ENCODE measurements at regions not wholly inside any gene's neighbourhood (a gene's known extent, or its start where the extent isn't known, plus 50 kb on each side); places are given as distances from the start of the nearest gene placed in this dataset.

- TF ChIP-seq CTCF (IDR thresholded peaks at IDR 0.05) (no peak), POLR2A (IDR thresholded peaks at IDR 0.05) (no peak), POLR2AphosphoS5 (IDR thresholded peaks at IDR 0.05) (no peak)
- Histone ChIP-seq H3K9me3 (no peaks in the 10 kb centered on the region), H3K4me1 (no peaks in the 10 kb centered on the region), H3K27ac (peak overlapping the region; percentile 23 to 40), H3K36me3 (no peaks in the 10 kb centered on the region), H3K27me3 (no peaks in the 10 kb centered on the region), H3K4me3 (no peak overlapping the region)
- no peak for DNase-seq (ENCODE audit: low spot score in 2 of 2)
- intact Hi-C loops (cut with DNase I; ENCODE audit: low total_unique reads): no loop called here
Observed at GRCh38 chr10:21097926-21098355, 200.8 kb upstream of the NEBL start.

- TF ChIP-seq POLR2AphosphoS5 (IDR thresholded peaks at IDR 0.05) (no peak), CTCF (IDR thresholded peaks at IDR 0.05) (no peak), POLR2A (IDR thresholded peaks at IDR 0.05) (no peak)
- H3K4me3 ChIP-seq: no peak overlapping the region
- no peak for DNase-seq (ENCODE audit: low spot score in 2 of 2)
- H3K9me3 ChIP-seq: no peaks in the 10 kb centered on the region
- intact Hi-C loops (cut with DNase I; ENCODE audit: low total_unique reads): no loop called here
- H3K4me1 ChIP-seq: no peaks in the 10 kb centered on the region
- H3K27ac ChIP-seq: no peak overlapping the region
- H3K36me3 ChIP-seq: no peaks in the 10 kb centered on the region
- H3K27me3 ChIP-seq: no peaks in the 10 kb centered on the region
Observed at GRCh38 chr10:21095494-21096055, 198.5 kb upstream of the NEBL start.

GRCh38 chr10:21095073-21095472 is 198.0 kb upstream of the NEBL start:
- no peaks in the 10 kb centered on the region for H3K27me3 ChIP-seq
- intact Hi-C loops (cut with DNase I; ENCODE audit: low total_unique reads): no loop called here
- no peak for DNase-seq (ENCODE audit: low spot score in 2 of 2)
- no peak overlapping the region for H3K27ac ChIP-seq
- no peaks in the 10 kb centered on the region for H3K4me1 ChIP-seq
- H3K4me3 ChIP-seq: no peak overlapping the region
- no peaks in the 10 kb centered on the region for H3K36me3 ChIP-seq
- H3K9me3 ChIP-seq: no peaks in the 10 kb centered on the region
- TF ChIP-seq POLR2A (IDR thresholded peaks at IDR 0.05) (no peak), CTCF (IDR thresholded peaks at IDR 0.05) (no peak), POLR2AphosphoS5 (IDR thresholded peaks at IDR 0.05) (no peak)

- no peaks in the 10 kb centered on the region for H3K27me3 ChIP-seq
- no peaks in the 10 kb centered on the region for H3K4me1 ChIP-seq
- TF ChIP-seq POLR2AphosphoS5 (IDR thresholded peaks at IDR 0.05): no peak
- TF ChIP-seq POLR2A (IDR thresholded peaks at IDR 0.05): no peak
- no peak for TF ChIP-seq CTCF (IDR thresholded peaks at IDR 0.05)
- no peaks in the 10 kb centered on the region for H3K9me3 ChIP-seq
- no peaks in the 10 kb centered on the region for H3K36me3 ChIP-seq
- H3K4me3 ChIP-seq: no peak overlapping the region
- no peak overlapping the region for H3K27ac ChIP-seq
- intact Hi-C loops (cut with DNase I; ENCODE audit: low total_unique reads): no loop called here
- no peak for DNase-seq (ENCODE audit: low spot score in 2 of 2)
Observed at GRCh38 chr10:21092683-21093524, 195.8 kb upstream of the NEBL start.

GRCh38 chr10:21090609-21091082 is 193.5 kb upstream of the NEBL start:
- H3K27ac ChIP-seq: no peak overlapping the region
- intact Hi-C loops (cut with DNase I; ENCODE audit: low total_unique reads): no loop called here
- H3K4me1 ChIP-seq: no peaks in the 10 kb centered on the region
- TF ChIP-seq POLR2A (IDR thresholded peaks at IDR 0.05) (no peak), POLR2AphosphoS5 (IDR thresholded peaks at IDR 0.05) (no peak), CTCF (IDR thresholded peaks at IDR 0.05) (no peak)
- H3K4me3 ChIP-seq: no peak overlapping the region
- no peak for DNase-seq (ENCODE audit: low spot score in 2 of 2)
- no peaks in the 10 kb centered on the region for H3K9me3 ChIP-seq
- H3K36me3 ChIP-seq: no peaks in the 10 kb centered on the region
- H3K27me3 ChIP-seq: no peaks in the 10 kb centered on the region

Measured in breast epithelium (tissue), 4 donors.